Ramos (cell line): ENCODE measurements at regions not wholly inside any gene's neighbourhood (a gene's known extent, or its start where the extent isn't known, plus 50 kb on each side); places are given as distances from the start of the nearest gene placed in this dataset.

Experiments
- in situ Hi-C: fragments of 300-500 bp; cut with MboI; formaldehyde crosslinking; loops from one replicate; pipeline ENCODE4 v1.14.3; 2022; ENCODE audit warnings: low sequenced_read_pairs; ENCODE audit not compliant: unreplicated experiment

DNA sequence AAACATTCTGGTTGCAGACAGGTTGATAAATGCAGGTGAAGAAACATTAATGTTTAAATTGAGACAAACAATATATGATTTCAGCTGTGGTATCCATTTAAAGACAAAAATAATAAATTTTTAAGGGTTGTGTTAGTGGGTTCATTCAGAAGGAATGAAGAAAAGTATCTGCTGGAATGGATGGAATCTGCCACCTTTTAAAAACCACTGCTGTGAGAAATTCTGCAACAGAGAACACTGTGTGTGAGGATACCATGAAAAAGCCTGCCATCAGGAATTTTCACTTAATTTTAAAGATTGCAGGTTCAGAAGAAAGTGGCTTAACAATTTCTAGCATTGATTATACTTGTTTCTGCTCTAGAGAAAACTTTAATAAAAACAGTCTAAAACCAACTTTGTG is 184.6 kb upstream of the SOX5 start:
- in situ Hi-C loops, result no loop called here

DNA sequence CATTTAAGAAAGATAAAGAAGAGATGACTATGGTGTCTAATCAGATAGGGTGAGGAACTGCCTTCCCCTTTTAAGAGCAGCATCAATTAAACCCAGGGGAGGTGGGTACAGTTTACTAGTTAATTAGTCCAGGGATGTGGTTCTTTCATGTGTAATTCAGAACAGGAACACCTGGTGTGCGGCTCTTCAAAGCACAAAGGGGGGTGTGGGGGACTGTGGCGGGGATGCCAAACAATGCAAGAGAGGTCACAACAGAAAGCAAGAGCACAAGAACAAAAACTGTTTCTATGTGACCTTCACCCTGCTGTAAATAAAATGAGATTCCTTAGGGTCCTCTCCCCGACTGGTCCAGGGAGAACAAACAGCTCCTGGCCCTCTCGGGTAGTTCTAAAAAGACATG is 183.9 kb upstream of the SOX5 start:
- in situ Hi-C loops, result no loop called here

DNA sequence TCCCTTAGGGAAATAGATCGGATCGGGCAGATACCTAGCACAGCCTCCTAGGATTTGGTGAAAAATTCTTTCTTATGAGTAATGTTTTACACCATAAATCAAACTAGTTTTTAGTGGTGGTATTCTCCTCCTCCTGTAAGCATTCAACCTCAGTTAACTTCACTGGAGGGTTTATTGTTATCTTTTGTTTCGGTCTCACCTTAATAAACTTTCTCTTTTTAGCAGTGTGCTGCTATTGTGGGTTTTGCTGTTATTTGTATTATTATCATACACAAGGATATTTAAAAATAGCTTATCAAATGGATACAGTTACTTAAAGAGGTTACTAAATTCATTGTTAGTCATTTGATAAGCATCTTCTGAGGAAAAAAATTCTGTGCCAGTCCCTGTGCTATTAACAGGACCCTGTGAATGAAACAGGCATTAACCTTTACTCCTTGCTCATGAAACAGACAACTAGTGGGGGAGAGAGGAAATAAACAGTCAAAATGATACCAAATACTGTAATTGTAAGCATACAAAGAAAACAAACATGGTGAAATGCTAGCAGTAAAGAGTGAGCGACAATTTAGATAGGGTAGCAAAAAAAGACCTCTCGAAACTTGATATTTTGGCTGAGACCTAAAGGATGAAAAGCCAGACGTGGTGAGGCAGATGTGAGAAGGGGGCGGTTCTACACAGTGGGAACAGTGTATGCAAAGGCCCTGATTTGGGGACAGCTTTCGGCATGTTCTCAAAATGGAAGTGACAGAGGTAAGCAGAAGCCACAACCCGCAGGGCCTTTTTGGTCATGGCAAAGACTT is 178.7 kb upstream of the SOX5 start:
- in situ Hi-C loops, result no loop called here

DNA sequence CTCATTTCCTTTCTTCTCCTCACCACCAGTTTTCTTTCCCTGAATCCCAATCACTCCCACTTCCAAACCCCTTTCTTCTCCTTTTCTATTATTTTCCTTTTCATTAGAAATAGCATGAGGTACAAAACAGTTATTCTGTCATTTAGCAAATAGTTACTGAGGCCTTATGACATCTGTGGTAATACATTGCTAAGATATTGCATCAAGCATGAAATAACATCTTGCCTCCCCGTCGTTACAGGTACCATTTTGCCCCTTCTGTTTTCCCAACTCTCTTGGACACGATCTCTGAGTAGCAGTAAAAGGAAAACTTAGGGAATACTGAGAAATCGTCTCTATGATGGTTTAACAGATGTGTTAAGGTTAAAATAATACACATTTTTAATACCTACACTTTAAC is 175.8 kb upstream of the SOX5 start:
- in situ Hi-C loops, result no loop called here

DNA sequence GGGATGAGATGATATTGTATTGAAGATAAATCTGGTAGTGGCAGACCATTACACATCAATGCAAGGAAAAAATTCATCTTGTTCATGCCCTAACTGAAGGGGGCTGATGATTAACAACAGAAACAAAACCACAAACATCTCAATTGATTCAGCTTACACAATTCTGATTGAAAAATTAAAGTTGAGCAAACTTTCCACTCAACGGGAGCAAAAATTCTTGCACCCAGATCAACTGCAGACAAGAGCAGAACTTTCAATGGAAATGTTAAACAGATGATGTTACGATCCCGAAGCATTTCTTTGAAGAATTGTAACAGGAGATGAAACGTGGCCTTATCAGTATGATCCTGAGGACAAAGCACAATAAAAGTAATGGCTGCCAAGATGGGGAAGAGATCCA is 172.4 kb upstream of the SOX5 start:
- in situ Hi-C loops, result no loop called here

DNA sequence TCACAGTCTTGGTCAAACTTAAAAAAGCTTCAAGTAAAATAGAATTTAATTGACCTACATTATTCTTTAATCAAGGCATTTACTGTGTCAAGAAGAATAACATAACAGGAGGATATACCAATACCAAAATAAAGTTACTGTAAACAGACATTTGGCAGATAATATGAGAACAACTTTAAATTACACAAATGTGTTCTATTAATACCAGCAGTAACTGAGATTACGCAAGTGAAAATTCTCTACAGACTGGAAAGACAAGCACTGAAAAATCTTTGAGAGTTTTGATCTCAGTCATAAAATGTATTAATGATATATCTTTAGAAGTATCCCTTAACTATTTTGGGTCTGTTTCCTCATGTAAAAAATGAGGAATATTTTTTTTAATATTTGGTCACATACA is 169.2 kb upstream of the SOX5 start:
- in situ Hi-C loops, result no loop called here

DNA sequence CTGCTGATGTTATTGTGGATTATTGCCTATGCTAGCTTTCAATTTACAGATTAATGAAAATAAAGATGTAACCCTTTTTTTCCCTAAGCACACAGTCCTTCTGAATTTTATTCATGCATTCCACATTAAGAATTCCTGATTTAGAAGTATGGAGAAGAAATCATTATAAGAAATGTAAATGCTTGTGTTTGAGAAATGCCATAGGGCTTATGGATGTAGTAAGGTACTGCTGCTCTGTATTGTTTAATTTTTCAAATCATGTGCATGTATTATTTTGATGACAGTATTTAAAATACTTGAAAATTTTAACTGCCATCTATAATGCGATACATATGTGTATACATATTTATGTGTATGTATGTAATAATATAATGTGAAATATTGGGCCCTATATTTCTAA is 167.1 kb upstream of the SOX5 start:
- in situ Hi-C loops, result no loop called here

DNA sequence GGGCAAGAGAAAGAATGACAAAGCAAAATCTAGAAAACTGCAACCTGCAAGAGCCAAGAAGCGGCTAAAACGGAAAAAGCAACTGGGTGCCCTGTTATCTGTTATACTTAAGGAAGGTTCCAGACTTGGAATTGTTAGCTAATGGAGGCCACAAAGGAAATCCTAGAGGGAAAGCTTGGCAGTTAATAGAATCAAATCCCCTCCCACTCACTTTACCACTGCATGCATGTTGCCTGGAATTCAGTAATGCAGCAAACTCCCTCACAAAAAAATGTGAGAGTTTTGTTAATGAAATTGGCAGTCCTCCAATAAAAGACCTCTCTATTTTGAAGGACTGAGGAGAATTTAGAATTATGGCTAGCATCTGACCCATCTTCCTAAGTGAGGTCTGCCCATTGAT is 164.2 kb upstream of the SOX5 start:
- in situ Hi-C loops, result no loop called here

DNA sequence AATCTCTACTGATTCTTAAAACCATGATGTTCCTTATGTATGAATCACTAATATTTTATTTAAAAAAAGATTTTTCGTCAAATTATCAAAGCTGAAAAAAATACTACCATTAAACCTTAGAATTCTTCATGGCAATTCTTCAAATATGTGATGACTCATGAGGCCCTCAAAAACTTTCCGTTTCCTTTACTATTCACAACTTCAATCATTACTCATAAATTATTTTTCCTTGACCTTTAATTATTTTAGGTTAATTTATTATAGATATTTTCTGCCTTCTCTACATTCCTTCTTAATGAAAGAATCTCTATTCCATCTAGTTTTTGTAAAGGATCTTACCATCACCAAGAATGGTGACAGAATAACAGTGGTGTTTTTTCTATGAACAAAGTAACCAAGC is 162.1 kb upstream of the SOX5 start:
- in situ Hi-C loops, result no loop called here

DNA sequence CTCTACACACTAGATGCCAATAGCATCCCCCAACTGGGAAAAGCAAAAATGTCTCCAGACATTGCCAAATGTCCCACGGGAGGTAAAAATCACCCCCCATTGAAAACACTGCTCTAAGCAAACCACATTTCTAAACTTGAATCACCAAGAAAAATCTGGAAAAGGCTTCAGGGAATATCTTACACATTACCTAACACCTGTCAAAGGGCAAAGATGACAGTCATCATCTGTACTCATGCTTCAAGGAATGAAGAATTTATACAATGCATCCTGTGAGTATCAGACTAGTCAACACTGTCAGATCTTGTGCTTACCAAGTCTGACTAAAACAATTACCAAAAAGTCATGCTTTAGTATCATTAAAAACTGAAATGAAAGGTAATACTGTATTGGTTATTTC is 161.6 kb upstream of the SOX5 start:
- in situ Hi-C loops, result no loop called here

DNA sequence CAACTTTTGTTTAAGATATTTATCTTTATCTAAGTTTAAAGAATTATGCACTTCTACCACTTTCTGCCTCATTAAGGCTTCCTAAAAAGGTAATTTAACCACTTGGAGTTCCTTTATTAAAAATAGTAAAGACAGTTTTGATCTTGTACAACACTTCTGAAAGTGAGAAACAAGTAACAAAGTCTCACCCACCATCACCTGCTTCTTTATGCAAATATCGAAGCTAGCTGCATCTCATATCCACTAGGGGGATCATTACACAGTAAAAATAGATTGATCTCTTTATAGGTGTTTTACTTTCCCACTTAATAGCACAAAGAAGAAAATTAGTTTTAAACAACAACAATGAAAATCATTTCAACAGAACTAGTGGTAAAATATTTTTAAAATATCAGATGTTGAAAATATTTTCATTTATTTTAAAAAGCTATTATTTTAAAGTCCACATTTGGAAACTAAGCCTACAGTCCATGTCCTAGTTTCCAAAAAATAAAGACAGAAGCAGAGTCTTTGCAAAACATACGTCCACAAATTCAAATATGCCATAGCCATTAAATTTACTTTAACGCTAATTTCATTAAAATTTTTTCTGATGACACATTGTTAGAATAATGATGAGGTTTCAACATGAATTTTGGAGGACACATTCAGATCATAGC is 160.0 kb upstream of the SOX5 start:
- in situ Hi-C loops, result no loop called here

DNA sequence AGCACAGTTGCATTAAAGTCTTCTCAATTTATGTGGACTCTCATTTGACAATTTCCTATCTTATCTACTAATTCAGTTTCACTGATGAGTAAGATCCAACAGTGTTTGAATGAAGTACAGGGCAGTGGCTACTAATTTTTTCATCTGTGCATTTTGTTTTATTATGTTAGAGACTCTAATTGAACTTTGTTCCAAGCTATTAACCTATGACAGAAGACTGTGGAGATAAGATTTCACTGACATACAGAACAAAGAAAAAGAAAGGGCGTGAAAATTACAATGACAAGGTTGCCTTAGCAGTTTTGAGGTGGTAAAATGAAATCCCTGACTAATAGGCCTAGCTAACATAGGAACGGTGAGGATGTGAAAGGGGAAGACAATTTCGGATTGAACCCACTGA is 153.2 kb upstream of the SOX5 start:
- in situ Hi-C loops, result no loop called here

DNA sequence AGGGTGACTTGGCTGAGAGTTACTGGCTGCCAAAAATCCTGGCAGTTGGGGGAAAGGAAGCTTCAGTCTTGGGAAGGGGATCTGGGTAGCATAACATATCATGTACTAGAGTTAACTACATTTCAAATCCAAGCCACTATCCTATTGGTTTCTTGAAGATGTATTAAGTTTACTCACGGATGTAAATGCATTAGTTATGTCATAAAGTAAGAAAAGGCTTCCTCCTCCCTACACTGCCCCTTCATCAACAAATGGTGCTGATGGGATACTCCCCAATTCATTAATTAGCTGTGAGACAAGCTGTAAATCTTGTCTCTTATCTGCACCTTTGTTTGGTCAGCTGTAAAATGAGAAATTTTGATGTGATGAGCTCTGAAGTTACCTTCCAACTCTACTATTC is 150.1 kb upstream of the SOX5 start:
- in situ Hi-C loops, result no loop called here

DNA sequence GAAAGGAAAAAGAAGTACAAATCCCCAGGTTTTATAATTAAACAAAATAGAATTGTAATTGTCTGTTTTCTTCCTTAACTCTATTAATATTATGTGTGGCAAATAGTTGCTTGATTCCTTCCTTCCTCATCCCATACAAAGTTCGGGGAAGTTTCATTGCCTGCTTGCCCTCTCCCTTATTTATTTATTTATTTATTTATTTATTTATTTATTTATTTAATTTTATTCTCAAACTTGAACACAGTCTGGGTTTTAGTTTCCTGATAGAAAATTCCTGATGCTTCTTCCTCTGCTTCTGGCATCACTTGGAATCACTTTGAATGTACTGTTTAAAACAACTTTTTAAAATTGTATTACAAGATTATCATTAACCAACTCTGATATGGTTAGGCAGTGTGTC is 145.8 kb upstream of the SOX5 start:
- in situ Hi-C loops, result no loop called here

DNA sequence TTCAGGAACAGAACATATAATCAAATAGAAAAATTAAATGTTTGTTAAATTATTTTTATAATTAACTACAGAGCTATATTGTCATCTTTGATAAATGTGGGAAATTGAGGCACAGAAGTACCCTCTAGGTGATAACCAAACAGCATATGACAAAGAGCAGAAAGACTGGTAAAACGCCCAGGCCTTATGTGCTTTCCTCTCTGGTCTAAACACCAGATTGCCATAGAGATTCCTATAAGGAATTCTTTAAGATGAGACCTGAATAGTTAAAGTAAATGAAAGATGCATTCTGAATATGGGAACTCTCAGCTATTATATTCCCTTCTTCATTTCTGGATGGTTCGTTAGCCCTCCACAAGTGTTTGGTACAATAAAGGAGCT is 140.0 kb upstream of the SOX5 start:
- in situ Hi-C loops, result no loop called here

DNA sequence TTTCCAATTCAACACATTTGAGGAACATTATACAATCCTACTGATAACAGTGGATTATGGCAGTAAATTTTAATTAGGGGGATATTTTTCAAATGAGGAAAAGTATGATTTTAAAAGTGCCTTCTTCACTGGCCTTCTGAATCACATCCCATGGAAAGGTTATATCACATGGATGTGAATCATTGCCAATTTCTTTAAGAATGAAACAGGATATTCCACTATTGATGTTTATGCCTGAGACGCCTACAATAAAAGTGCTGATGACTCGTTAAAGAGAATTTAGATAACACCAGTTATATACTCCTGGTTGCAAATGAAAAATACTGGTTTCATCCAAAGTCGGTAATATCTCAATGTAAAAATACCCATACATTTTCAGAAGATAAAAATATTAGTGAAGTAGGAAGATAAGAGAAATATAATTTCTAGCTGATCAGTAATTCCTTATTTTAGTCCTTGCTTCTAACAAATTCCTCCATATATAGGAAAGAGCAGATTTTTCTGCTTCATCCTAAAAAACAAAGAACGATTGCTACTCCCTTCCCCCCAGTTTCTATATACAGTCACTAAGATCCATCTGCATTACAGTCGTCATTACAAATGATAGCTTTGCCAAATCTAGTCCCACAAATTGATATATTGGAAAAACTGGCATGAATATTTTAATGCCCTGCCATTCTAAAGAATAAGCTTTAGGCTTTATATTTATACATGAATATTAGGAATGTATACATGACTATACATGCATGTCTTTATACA is 139.5 kb upstream of the SOX5 start:
- in situ Hi-C loops, result no loop called here

DNA sequence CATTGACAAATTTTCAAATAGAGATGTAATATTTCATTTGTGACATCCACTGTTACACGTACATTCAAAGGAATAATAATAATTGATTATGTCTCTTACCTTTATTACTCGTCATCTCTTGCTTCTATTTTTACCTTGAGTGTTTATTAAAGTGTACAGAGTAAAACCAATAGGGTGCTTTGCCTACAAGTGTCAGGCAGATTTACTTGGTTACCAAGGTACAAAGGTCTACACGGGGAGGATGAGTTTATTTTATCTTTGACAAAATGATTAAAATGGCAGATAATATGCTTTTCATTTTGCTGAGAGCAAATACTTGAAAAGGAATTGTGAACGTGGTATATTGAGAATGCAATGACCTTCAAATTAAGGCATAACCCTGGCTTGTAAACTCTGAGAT is 137.8 kb upstream of the SOX5 start:
- in situ Hi-C loops, result no loop called here

DNA sequence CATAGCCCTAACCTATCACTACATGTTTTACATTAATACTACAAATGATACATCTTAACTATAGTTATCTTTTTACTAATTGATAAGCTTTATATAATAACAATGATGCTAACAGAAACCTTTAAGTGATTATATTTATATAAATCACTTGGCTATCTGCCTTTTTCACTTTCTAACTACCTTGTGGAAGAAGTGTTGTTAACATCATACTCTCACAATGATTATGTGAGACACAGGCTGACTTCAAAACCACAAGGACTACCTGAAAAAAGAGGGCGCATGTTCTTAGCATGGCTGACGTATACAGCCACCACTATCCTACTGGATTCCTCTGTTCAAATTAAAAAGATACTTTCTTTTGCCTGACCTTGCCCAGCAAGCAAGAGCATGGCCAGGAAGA is 135.3 kb upstream of the SOX5 start:
- in situ Hi-C loops, result no loop called here

DNA sequence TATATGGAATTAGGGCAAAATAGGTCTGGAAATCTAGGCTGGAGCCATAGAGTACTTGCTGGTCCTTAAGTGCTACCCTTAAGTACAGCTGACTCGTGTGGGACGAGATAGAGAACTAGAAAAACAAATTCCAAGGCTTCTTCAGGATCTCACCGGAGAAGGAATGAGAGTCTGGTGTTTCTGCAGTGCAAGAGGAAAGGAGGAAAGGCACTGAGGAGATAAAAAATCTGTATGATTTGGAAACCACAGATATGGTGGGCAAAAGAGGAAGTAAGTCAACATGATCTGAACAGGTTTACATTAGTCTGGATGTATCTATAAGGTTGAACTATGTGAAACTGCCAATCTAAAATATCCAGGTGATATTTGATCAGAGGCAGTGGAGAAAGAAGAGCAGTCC is 134.4 kb upstream of the SOX5 start:
- in situ Hi-C loops, result no loop called here

DNA sequence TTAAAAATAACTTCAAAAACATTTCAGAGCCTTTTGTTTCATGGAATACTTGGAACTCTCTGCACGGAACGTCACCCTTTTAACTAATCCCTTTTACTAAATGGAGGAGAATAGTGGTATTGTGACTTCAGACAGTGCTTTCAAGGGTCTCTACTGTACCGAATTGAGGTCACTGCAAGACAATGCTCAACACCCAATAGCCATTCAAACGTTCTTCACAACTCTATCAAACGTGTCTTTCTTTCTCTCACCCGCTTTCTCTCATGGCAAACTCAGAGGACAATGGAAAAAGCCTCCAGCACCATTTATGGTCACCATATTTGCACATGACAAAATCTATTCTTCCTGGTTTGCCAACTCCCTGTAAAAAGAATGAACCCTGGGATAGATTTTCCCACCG is 132.1 kb upstream of the SOX5 start:
- in situ Hi-C loops, result no loop called here

DNA sequence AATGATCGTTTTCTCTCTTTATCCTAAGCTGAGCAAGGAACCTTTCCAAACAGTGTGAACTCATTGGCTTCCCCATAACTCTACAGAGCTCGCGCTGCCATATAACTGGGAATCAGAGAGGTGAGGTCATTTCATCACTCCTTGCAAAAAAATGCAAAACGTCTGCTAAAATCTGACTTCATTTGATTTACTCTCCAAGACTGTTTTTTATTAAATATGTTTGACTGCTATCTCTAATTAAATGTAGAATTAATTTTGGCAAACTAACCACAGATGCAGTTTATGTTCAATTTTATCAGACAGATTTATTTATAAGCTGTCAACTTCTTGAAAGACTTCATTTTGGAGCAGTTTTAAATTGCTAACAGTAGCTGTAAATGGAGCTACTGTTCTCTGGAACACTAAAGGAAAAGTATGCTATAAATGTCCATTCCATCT is 131.6 kb upstream of the SOX5 start:
- in situ Hi-C loops, result no loop called here
